Colon (tissue), 2 donors: ENCODE measurements at regions not wholly inside any gene's neighbourhood (a gene's known extent, or its start where the extent isn't known, plus 50 kb on each side); places are given as distances from the start of the nearest gene placed in this dataset.

Source experiments
- FAIRE-seq: peaks from 2 replicates; lab custom pipeline; 2012; peaks lifted over from hg19 to GRCh38; lab: Jason Lieb, UNC
- donor health status: control.
- donor health status: control.

DNA sequence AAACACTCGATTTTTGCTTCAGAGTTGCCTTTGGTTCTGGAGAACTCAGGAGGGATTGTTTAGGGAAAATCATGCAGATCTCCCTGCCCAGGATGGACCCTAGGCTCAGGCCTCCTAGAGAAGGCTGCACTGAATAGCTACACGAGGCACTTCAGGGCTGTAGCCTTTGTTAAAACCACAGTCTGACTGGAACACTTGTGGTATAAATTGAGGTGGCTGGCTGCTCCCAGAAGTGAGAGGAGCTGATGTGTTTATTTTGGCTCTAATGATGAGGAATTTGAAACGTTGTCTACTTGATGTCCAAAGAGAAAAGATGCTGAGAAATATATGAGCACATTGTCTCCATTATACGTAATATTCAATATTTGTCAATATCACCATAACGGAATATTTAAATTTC, 762.1 kb upstream of the ARGLU1 start:
- no peak for FAIRE-seq

DNA sequence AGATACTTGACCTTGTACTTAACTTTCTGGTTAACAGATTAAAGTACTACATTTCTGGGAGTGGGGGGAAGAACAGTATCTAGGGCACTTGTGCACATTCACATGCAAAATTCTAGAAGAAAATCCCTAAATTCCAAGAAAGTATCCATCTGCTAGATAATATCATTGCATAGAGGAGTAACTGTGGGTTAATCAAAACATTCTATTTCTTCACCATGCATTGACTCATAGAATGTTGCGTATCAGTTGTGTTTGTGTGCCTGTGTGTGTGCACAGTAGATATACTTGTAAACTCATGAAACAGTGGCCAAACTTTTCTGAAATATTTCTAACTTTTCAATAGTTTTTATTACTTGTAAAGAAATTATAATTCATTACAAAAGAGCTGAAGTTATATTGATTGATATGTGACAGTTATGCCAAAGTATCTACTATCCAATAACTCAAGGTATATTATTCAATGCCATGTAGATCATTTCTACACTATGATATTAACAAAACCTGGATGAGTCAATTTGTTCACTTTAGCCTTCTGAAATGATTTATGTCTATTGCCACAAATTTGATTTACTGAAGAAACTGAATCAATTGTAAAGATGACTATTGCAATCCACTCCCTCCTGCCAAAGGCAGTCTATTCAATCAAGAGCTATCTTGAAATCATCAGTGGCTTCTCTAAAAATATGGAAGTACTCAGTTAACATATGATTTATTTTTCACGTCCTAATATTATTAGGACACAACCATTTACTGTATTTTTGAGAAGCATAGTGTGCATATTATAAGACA, 756.7 kb upstream of the ARGLU1 start:
- no peak for FAIRE-seq

DNA sequence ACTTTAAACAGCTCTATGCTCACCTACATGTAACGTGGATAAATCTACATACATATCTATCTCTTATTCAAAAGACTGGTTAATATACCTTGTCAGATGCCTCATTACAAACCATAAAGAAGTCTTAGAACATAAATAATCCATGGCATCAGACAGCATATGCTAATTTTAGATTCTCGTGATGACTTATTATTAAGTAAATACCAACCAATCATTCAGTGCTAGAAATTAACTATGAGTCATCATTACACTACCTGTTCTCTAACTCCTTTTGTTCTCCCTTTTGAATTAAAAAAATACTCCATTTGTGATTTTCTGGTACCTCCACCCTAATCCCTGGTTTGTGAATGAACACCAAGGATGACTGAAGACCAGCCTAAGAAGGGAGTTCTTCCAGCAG, 754.3 kb upstream of the ARGLU1 start:
- FAIRE-seq, result no peak

DNA sequence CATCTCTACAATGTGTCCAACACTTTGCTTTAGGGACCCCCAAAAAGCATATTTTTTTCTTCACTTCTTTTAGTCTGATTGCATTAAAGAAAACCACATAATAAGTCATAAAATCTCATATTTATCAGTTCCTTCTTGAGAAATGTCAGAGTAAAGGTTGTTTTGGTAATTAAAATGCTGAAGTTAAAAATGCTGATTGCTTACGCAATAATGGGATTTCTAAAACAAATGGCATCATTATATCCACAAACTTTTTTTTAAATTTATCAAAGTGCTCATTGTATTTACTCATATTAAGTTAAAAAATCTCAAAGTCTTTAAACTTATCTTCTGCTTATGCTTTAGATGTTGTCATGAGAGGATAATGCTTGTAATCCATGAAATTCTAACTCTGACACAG, 737.2 kb upstream of the ARGLU1 start:
- no peak for FAIRE-seq

DNA sequence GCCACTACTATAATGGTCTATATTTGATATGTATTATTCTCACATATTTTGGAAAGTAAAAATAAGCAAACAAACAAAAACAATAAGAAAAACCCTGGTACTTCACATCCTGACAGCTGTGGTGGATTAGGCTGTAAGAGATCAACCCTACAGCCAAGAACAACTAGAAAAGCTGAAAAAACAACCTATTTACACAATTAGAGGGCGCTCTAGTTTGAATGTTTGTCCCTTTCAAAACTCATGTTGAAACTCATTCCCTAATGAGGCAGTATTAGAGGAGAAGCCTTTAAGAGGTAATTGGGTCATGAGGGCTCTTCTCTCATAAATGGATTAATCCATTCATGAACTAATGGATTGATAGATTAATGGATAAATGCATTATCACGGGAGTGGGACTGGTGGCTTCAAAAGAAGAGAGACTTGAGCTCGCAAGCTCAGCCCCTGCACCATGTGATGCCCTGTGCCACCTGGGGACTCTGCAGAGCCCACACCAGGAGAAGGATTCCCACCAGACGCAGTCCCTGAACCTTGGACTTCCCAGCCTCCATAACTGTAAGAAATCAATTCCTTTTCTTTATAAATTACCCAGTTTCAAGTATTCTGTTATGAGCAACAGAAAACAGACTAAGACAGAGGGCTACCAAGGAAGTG, 733.9 kb upstream of the ARGLU1 start:
- FAIRE-seq, result no peak

DNA sequence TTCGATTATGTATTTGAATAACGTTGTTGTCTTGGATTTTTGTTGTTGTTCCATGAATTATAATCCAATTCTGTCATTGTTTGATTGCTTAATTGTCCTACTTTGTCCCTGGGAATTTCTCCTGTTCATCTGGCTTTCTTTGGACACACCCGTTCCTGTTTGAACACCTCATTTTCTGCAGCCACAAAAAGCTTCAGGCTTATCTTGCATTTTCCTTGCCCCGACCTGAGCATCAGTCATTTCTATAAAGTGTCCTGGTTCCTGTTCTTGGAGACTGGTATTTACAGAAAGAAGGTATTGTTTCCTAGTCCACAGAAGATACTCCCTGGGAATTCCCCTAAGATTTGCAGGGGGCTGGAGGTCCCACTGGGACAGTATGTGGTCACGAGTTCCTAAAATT, 731.8 kb upstream of the ARGLU1 start:
- no peak for FAIRE-seq

DNA sequence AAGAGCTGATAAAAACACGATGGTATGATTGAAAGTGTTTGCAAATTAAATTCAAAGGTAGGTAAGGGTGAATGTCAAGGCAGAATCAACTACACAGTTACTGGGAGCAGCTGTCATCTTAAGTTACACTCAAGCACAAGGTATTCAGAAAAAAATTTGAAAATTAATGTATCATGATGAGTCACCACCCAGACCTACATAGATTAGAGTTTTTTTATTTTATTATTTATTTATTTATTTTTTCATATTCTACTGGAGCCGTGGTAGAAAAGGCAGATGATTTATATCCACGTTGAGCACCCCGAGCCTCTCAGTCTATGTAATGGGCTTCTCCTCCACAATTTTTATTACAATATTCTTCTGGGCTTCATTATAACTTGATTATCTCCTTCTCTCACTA, 728.9 kb upstream of the ARGLU1 start:
- no peak for FAIRE-seq

DNA sequence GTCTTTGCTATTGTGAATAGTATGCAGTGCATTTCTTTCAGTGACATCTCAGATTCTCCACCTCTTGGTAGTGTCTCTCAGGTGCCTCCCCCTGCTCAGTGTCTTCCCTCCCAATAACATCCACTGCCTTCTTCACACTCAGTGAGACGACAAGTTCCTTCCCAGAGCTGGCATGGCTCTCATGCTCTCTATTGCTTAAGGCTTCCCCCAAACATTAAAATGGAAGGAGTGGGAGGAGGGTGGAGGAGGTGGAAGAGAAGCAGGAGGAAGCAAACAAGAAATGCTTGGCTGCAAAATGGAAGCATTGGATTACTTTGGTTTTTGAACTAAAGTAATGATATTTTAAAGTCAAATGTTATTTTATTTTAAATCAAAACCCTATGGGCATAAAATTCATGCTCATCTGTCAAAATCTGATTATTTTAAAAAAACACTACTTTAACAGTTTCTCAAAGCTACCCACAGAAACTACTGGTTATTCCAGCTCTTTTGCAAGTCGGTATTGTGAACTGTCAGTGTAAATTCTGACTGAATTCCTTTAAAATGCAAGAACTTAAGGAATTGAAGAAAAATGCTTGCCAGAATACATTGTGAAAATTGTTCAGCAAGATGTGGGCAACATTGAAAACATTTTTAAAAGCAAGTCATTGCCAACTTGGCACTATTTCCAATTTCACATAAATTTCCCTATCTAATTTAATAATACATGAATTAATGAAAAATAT, 727.6 kb upstream of the ARGLU1 start:
- no peak for FAIRE-seq

DNA sequence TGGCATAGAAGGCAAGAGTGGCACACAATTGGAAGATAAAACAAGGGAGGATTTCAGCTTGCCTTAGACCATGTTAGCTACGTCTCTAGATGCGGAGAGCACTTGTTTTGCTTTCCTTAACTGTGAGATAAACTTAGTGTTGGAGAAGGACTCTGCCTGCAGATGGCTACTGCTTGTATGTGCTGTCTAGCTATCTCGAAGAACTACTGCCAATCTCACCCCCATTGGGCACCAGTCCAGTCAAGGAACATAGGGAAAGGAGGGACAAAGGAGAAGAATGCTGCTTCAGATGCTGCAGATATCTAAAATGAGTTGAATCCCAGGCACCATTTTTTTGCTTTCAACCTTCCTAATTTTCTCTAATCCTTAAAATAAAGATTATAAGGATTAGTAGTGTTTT, 726.0 kb upstream of the ARGLU1 start:
- no peak for FAIRE-seq

DNA sequence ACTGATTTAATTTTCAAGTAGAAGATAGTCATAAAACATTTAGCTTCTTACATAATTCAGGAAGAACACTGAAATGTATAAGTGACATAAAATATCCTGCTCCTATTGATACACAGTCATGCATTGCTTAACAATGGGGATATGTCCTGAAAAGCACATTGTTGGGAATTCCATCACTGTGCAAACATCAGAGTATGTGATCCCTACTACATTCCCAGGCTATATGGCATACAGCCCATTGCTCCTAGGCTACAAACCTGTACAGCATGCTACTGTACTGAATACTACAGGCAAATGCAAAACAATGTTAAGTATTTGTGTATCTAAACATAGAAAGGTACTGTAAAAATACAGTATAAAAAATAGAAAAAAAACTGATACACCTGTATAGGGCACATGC, 723.9 kb upstream of the ARGLU1 start:
- no peak for FAIRE-seq

DNA sequence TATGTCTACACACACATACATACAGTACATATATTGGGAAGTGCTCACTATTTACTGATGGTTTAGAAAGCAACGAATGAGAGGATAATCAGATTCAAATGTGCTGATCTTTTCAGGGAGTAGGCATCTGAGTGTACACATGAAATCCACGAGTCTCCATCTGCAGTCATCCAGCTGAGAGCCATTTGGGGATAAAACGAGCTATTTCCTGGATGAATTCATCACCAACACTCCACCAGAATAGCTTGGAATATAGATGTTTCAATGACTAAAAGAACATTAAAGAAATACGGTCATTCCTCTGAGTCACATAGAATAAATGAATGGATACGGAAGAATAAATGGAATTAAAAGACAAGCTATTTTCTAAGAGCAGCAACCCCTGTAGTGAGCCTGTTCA, 721.6 kb upstream of the ARGLU1 start:
- no peak for FAIRE-seq

DNA sequence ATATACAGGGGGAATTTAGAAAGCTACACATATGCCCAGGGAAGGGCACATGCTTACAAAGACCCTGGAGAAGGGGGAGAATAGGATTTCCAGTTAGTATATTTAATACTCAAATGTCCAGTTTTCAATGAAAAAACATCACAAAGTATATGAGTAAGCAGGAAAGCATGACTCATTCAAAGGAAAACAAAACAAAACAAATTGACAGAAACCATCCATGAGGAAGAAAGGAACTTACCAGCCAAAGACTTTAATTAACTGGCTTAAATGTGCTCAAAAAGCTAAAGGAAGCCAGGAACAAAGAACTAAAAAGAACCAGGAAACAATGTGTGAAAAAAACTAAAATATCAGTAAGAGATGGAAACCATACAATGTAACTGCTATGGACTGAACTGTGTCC, 716.2 kb upstream of the ARGLU1 start:
- no peak for FAIRE-seq

DNA sequence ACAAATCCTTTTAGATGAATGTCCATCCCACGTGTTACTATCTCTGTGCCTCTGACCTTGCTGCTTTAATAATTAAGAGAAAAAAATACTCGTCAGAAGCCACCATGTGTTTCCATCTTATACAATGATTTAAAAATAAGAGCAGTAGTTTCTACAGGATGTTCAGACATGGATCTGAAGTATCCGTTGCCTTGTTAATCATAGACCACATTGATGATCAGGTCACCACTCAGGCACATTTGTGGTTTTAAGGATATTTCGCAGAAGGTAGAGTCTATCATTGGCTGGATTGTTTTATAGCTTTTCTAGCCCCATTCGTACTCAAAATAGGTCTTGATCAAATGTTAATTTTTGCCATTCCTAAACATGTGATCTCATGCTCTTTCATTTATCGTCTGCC, 710.0 kb upstream of the ARGLU1 start:
- no peak for FAIRE-seq

DNA sequence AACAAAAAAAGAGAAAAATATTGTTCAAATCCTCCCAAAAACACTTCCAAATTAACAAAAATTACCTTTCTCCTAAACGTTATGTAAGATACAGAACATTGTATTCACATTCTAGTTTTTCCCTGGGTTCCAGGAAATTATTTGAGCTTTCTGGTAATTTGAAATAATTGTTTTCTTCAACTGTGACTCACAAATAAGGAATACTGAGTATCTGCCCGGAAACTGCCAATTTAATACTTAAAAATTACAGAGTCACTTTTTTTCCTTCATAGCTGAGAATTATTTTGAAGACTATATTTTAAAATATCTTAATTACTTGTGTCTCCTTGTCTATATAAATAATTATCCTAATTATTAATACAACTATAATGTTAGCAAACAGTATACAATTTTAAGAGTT, 709.0 kb upstream of the ARGLU1 start:
- no peak for FAIRE-seq

DNA sequence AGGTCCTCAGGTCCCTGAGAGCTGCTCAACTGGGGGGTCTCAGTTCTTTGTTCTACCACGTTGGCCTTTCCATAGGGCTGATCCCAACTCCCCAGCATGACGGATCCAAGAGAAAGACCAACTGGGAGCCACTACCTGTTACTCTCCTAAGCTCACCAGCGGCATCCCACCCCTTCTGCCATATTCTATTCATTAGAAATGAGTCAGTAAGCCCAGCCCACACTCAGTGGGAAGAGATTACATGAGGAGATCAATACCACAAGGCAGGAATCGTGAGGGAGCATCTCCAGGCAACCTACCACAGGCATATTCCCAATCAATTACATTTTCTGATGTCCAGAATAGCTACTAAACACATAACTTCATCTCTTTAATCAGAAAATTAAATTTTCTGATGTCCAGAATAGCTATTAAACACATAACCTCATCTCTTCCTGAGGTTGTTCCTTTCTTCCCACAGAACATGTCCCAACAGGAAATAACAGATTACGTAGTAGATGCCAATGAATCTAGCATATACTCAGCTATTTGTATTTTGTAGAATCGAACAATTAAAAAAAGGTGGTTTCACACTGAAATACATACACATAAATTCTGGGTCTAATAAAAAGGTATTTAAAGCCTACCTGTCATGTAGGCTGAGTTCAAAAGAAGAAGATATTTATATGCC, 708.1 kb upstream of the ARGLU1 start:
- no peak for FAIRE-seq

DNA sequence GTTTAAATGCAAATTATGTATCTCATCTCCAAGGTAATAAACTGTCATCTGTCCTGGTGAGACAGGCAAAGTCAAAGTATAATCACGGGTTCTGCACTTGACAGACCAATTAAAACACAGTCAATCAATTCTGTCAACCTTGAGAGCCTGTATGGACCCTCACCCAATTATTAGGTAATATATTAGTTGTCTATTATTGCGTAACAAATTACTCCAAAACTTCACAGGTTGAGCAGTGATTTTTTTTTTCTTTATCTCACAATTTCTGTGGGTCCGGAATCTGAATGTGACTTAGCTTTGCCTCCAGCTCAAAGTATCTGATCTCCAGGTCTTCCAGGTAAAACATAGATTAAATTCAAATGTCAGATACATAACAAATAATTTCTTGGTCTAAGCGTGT, 707.4 kb upstream of the ARGLU1 start:
- no peak for FAIRE-seq

DNA sequence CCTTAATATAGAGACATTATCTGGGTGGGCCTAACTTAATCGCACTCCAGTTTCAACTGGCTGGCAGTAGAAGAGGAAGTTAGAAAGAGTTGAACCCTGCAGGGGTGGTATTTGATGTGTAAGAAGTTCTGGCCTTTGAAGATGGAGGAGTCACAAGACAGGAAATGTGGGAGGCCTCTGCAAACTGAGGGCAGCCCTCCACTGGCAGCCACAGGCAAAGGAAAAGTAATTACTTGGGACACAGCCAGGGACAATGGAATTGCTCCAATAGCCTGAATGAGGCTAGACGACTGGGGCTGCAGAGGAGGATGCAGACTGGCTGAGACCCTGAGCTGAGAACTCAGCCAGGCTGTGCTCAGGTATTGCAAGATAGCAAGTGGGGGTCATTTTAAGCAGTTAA, 703.3 kb upstream of the ARGLU1 start:
- FAIRE-seq, result no peak

DNA sequence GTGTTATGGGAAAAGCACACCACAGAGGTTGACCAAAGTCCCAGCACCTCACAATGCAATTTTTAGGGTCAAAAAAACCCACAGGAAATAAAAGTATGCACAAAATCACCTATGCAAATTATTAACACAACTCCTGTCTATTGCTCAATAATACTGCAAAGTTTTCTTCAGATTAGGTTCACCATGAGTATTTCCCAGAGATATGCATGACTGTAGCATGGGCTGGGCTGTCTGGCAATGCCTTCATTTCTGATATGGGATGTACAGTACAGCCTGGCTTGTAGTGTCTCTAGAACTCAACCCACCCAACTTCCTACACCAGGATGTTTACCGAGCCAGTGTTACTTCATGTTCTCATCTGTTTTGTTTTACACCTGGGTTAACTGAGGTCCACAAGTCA, 698.7 kb upstream of the ARGLU1 start:
- FAIRE-seq, result no peak

DNA sequence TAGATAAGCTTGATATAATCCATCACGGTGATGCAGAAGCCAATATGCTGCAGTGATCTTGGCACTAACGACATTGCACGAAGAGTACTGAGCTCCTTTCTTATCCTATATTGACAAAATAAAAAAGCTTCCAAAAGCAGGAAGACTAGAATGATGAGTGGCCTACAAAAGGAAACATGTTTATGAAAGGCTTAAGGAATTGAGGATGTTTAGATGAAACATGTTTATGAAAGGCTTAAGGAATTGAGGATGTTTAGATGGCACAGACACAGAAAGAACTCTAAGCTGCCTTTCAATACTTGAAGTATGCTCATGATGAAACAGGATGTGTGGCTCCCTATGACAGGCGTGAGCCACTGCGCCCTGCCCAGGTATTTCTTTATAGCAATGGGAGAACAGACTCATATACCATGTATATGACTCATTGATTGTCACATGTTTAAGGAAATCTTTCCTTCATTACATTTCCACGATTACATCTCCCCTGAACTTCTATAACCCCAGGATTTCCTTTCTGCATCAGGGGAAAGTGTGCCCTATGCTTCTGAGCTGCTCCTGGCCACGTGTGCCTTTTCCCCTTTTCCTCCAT, 690.8 kb upstream of the ARGLU1 start:
- no peak for FAIRE-seq

DNA sequence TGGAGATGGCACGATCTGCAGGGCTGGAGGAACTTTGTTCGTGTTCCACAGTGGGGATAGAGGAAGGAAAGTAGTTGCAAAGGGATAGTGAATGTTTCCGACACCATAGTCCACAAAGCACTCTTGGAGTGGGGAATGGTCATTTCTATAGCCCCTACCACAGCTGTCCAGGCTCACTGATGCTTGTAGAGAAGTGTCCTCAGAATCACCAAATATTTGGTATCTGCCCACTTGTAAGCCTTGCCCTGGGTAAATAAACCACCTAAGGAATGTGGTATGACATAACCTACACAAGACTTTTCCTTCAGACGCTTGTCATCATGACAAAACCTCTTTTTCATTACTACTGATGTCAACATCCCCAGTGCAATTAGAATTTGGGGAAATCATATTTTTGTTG, 686.5 kb upstream of the ARGLU1 start:
- FAIRE-seq, result no peak

DNA sequence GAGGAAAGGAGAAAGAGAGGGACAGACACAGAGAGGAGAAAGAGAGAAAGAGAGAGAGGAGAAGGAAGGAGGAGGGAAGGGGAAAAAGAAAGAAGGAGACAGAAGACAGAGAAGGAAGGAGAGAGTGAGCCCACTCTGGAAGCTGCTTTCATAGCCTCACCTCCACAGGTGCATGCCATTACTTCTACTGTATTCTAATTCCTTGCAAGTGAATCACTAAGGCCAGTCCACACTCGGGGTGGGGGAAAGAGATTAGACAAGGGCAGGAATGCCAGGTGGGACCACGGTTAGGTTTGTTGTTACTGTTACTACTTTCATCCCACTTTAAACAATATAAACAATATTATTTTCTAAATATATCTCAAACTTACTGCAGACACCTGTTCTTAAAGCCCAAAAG, 684.5 kb upstream of the ARGLU1 start:
- FAIRE-seq, result no peak

DNA sequence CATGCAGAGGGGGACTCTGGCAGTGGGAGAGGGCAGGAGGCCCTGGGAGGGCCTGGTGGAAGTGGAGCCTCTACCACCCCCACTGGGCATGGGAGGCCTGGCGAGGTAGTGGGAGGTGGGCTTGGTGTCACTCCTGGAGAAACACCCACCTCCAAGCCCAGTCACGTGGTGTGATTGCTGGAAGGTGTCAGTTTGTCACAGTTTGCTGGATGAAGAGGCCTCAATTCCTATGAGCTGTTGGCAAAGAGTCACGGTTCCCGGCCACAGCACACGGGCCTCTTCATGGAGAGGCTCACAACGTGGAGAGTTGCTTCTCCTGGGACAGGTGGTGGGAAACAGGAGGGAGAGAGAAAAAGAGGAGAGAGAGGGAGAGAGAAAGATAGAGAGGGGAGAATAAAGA, 684.1 kb upstream of the ARGLU1 start:
- FAIRE-seq, result no peak

DNA sequence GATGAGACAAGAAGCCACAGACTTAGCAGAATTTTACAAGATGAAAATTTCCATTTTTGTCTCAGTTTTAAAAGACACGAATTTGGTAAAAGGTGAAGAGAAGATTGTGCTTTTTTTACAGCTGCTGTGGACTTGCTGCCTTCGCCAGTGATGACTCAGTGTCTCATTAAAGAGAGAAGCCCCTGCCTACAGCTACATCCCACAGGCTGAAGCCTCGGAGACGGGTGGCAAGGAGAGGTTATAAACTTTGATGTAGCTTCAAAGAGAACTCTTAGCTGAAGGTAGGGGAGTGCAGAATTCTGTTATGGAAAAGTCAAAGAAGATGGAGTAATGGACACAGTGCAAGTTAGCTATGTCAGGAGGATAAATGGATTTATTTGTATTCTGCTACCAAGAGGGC, 683.4 kb upstream of the ARGLU1 start:
- FAIRE-seq, result no peak
